ENCODE measurements at regions not wholly inside any gene's neighbourhood (a gene's known extent, or its start where the extent isn't known, plus 50 kb on each side); places are given as distances from the start of the nearest gene placed in this dataset.
"Not testable (repeated sequence)": the region's sequence is repeated elsewhere in the genome, so short reads cannot be mapped to it uniquely, and the experiment has no call there.

- DNase-seq, result no peak
These were observed 97.6 kb downstream of the ANAPC4 start for GRCh38 chr4:25474690-25475089.

- DNase-seq, result no peak
These were observed 100.2 kb downstream of the ANAPC4 start for GRCh38 chr4:25477221-25477620.

- no peak for DNase-seq
These were observed 104.6 kb downstream of the ANAPC4 start for GRCh38 chr4:25481648-25482047.

GRCh38 chr4:25484243-25484721 lies 107.2 kb downstream of the ANAPC4 start:
- no peak for DNase-seq

- no peak for DNase-seq
These were observed 108.0 kb downstream of the ANAPC4 start for GRCh38 chr4:25485104-25485503.

DNA sequence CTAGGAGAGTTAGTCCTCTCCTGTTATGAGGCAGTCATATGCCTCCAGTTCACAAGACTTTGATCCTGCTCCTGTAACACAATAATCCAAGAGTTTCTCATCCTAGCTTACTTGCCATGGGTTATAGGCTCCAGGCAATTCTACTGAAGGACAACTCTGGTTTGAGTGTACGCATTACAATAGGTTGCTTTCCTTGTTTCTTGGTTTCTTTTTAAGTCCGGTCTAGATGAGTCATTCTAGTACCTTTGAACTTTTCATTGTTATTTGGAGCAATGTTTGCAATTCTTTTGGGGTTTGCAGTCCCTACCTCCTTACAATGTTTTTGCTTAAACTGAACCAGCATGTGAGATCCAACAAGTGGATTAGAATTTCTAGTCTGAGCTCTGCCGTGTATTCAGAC lies 109.1 kb downstream of the ANAPC4 start:
- DNase-seq, result no peak

DNA sequence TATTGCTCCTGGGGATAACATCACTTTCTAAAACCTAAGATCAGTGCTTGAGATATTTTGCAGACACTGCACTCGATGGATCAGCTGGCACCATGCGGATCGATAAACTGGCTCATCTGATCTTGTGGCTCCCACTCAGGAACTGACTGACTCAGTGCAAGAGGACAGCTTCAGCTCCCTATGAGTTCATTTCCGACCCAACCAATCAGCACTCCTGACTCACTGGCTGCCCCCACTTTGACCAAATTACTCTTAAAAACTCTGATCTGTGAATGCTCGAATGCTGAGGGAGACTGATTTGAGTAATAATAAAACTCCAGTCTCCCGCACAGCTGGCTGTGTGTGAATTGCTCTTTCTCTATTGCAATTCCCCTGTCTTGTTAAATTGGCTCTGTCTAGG lies 110.1 kb downstream of the ANAPC4 start:
- DNase-seq, result no peak

DNA sequence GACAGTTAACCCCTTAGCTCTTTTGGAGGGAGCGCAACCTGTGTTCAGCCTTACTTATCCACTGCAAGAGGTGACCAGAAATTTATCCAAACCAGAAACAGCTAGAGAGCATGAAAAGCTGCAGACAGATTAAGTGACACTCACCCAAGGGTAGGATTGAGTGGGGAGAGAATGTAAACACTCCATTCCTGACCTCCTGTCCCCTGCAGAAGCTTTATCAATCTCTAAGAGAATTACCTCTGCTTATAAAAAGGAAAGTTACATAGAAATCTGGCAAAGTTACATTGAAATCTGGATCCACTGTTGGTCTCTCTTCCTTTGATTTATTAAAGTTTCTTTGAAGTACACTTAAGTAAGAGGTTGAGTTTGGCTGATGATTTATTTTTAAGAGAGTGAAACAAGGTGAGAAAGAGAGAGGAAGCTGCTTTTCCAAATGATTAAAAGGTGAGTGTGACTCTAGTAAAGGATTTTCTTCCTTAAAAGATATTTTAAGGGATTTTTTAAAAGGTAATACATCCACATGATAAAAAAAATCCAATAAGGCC lies 112.3 kb downstream of the ANAPC4 start:
- no peak for DNase-seq

GRCh38 chr4:25493466-25493865 lies 116.4 kb downstream of the ANAPC4 start:
- DNase-seq, result no peak

- no peak for DNase-seq
These were observed 117.1 kb downstream of the ANAPC4 start for GRCh38 chr4:25494166-25494565.

DNA sequence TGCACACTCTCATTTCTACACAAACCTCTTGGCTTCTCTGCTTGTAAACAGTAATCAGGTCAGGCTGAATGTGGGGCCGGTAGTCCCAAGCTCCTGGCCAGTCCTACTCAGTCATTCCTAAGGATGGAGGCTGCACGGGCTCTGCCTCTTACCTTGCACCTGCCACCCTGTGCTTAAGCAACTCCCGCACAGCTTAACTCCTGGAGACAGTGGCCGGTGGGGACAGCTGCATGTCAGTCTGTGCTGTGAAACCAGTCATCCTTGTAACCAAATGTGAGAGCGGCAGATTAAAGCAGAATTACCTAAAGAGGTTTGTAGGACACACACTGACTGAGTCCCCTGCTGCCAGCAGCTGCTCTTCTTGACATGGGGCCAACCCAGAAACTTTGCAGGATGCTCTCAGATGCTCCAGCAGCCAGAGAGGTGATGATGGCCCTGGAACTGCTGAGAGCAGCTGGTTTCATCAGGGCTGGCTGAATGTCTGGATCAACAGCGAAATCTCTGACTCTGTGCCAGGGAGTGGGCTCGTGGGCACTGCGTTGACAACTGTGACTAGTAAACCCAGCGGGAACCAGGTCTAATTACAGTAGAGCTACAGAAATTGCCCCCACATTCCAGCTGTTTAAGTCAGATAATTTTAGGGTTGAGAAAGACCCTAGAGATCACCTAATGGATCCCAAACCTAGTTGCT lies 123.7 kb downstream of the ANAPC4 start:
- DNase-seq, result no peak

DNA sequence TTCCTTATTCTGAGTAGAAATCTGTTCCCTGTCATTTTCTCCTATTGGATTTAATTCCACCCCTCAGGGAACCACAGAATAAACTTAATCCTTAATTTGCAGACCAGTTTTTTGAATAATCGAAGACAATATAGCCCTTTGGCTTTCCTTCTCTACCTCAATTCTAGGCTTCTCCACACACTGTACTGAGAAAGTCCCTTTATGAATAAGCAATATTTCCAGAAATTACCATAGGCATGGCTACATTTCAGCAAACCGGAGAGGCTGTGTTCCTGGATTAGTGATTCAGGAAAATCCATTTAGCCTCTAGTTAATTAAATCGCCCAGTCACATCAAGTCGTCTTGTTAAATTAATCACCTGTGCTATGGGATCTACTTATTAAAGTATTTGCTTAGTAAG lies 125.1 kb downstream of the ANAPC4 start:
- DNase-seq, result no peak

- DNase-seq, result no peak
These were observed 126.7 kb downstream of the ANAPC4 start for GRCh38 chr4:25503779-25504178.

GRCh38 chr4:25504932-25505636 lies 128.0 kb downstream of the ANAPC4 start:
- DNase-seq, result no peak

DNA sequence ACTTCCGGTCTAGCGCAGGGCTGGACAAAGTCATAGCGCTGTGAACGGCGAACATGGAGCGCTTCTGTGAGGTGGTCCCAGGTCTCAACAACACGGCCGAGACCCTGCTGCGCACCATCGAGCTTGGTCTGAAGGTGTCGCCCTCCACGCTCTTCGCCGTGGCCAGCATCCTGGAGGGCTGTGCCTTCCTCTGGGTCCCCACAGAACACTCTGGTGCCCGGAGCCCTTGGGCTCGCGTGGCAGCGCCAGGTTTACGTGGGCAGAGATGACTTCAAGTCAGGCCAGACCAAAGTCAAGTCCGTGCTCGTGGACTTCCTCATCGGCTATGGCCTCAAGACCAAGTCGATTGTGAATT lies 128.6 kb downstream of the ANAPC4 start:
- DNase-seq, result no peak

DNA sequence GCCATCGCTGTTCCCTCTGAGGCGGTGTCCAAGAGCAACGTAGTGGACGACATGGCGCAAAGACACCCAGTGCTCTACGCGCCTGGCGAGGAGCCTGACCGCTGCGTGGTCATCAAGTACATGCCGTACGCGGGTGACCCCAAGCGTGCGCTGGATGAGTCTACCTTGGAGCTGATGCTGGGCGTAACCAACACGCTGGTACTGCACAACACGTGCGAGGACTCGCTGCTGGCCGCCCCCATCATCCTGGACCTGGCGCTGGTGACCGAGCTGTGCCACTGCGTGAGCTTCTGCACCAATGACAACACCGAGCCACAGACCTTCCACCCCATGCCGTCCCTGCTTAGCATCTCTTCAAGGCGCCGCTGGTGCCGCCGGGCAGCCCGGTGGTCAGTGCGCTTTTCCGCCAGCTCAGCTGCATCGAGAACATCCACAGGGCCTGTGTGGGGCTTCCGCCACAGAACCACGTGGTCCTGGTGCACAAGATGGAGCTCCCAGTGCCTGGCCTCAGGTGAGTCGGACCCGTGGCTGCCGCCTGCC lies 129.0 kb downstream of the ANAPC4 start:
- DNase-seq, result no peak

DNA sequence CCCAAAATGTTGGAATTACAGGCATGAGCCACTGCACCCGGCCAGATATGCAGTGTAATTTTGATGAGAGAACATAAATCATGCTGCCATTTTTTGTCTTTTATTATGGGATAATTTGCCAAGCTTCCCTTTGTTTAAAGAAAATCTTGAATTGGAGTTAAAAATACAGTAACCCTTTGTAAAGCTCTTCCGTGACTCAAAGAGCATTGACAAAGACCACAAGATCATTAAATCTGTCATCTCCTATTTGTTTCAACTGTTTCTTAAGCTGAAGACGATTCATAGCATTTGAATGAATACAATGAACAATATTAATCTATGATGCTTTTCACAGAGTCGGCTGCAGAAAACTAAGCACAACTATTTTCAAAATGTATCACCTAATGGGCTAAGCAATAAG lies 132.6 kb downstream of the ANAPC4 start:
- DNase-seq, result no peak

DNA sequence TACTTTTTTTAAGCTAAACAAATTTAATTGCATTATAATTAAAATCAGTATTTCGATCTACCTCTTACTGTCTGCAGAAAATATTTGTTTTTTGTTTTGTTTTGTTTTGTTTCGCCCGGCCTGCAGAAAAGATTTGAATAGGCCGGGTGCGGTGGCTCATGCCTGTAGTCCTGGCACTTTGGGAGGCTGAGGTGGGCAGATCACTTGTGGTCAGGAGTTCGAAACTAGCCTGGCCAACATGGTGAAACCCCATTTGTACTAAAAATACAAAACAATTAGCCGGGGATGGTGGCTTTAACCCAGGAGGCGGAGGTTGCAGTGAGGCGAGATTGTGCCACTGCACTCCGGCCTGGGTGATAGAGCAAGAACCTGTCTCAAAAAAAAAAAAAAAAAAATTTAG lies 134.8 kb downstream of the ANAPC4 start:
- DNase-seq, result not testable (repeated sequence)

DNA sequence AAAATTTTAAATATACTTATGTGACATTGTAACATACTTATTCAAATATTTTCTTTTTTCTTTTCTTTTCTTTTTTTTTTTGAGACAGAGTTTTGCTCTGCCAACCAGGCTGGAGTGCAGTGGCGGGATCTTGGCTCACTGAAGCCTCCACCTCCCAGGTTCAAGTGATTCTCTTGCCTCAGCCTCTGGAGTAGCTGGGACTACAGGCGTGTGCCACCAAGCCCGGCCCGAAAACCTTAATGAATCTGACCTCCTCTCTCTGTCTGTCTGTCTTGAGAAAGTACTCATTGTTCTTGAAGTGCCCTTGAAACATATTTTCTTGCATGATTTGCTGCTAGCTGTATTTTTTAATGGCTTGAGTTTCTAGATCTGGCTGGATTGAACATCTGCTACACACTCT lies 136.8 kb downstream of the ANAPC4 start:
- no peak for DNase-seq

DNA sequence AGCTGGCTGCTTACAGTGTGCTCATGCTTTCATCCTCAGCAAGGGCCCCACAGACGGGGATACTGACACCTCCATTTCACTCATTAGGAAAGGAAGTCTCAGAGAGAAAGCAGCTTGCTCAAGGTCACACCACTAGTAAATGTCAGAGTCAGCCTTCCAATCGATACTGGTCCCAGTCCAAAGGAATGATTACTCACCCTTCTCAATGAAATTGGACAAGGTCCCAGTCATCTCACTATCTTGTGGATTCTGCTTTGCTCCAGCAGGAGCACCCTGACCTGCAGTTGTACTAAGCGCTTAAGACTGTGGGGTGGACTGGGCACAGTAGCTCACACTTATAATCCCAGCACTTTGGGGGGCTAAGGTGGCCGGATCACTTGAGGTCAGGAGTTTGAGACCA lies 132.2 kb upstream of the SLC34A2 start:
- no peak for DNase-seq

GRCh38 chr4:25524663-25525062 lies 131.0 kb upstream of the SLC34A2 start:
- DNase-seq, result no peak

- no peak for DNase-seq
These were observed 129.8 kb upstream of the SLC34A2 start for GRCh38 chr4:25525896-25526295.

DNA sequence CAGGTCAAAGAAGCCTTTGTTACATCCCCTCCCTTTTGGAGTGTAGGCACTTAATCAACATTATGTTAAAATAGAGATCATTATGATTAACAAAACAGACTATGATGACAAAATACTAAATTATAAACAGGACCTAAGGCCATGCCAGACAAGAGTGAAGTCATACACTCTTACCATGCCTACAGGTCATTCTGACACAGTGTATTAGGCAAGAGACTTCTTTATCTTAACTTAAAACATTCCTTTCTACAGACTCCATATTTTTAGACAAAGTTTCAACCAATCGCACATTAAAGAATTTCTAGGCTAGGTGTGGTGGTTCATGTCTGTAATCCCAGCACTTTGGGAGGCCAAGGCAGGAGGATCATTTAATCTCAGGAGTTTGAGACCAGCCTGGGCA lies 128.6 kb upstream of the SLC34A2 start:
- DNase-seq, result no peak

DNA sequence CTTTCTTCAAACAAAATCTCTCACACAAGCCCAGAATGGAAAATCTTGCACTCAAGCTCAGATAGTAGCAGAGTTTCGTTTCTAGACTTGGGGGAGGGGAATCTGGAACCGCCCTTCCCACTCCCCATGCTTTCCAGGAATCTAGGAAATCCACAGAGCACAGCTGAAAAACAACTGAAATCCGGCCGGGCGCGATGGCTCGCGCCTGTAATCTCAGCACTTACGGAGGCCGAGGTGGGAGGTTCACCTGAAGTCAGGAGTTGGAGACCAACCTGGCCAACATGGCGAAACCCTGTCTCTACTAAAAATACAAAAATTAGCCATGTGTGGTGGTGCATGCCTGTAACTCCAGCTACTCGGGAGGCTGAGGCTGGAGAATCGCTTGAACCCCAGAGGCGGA lies 127.3 kb upstream of the SLC34A2 start:
- DNase-seq, result no peak
